ENCODE measurements at regions not wholly inside any gene's neighbourhood (a gene's known extent, or its start where the extent isn't known, plus 50 kb on each side); places are given as distances from the start of the nearest gene placed in this dataset.

DNA sequence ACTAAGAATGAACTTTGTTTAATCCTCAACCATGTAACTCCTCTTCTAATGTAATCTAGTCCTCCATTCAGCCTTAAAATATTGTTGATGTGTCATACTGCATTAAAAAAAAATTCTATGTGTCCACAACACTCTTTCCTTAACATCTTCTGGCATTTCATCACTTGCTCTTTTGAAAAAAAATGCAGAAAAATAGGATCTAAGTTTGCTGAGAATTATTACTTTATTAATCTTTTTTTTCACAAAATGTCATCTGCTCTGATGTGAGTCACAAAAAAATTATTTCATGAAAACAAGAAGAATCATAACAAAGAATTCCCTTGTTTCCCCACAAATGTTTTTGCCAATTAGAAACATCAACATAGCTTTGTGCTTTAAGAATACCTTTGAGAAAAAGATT is 410.1 kb upstream of the MGAT4C start:
- no peaks in the 10 kb centered on the region for H3K9me3 ChIP-seq (ENCODE audit: insufficient read depth, low read length)
- no peak for TF ChIP-seq ZNF274 (IDR thresholded peaks at IDR 0.05; ENCODE audit: low read depth, low read length)
- TF ChIP-seq SUZ12 (IDR thresholded peaks at IDR 0.05; ENCODE audit: extremely low read depth, insufficient read depth, insufficient read length), result no peak
- TF ChIP-seq YY1 (IDR thresholded peaks at IDR 0.05; ENCODE audit: insufficient read depth, insufficient read length), result no peak
- H3K9ac ChIP-seq (ENCODE audit: insufficient read length, low read depth), result no peak overlapping the region
- DNase-seq (ENCODE audit: low read depth, low spot score), result no peak
- H3K4me1 ChIP-seq (ENCODE audit: insufficient read depth, insufficient read length), result no peaks in the 10 kb centered on the region
- H3K27me3 ChIP-seq (ENCODE audit: insufficient read depth, insufficient read length), result no peaks in the 10 kb centered on the region
- H3K36me3 ChIP-seq (ENCODE audit: insufficient read depth, insufficient read length, low read length), result no peaks in the 10 kb centered on the region
- H3K4me3 ChIP-seq (ENCODE audit: insufficient read length, low read depth), result no peak overlapping the region

DNA sequence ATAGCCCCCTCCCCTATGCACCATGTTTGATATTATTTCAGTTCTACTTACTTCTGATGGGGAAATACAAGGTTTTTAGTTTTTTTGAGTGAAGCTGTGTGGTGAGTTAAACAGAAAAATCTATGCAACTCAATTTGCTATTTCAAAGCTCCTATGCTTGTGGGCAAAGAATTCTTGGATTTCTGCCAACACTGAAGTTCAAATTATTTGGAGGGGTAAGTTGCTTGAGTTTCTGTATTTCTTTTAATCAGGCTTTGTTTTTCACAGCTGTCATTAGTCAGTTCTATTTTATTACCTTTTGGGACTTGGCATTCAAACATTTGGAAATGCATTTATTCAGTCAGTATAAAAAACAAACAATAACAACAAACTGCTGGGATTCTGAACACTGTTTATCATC is 407.5 kb upstream of the MGAT4C start:
- Histone ChIP-seq H3K36me3 (ENCODE audit: insufficient read depth, insufficient read length, low read length) (no peaks in the 10 kb centered on the region), H3K4me3 (ENCODE audit: insufficient read length, low read depth) (no peak overlapping the region), H3K9me3 (ENCODE audit: insufficient read depth, low read length) (no peaks in the 10 kb centered on the region), H3K4me1 (ENCODE audit: insufficient read depth, insufficient read length) (no peaks in the 10 kb centered on the region), H3K27me3 (ENCODE audit: insufficient read depth, insufficient read length) (no peaks in the 10 kb centered on the region), H3K9ac (ENCODE audit: insufficient read length, low read depth) (no peak overlapping the region)
- DNase-seq (ENCODE audit: low read depth, low spot score), result no peak
- TF ChIP-seq SUZ12 (IDR thresholded peaks at IDR 0.05; ENCODE audit: extremely low read depth, insufficient read depth, insufficient read length) (no peak), YY1 (IDR thresholded peaks at IDR 0.05; ENCODE audit: insufficient read depth, insufficient read length) (no peak), ZNF274 (IDR thresholded peaks at IDR 0.05; ENCODE audit: low read depth, low read length) (no peak)

GRCh38 chr12:86663173-86663572 is 407.0 kb upstream of the MGAT4C start:
- H3K9ac ChIP-seq (ENCODE audit: insufficient read length, low read depth), result no peak overlapping the region
- H3K9me3 ChIP-seq (ENCODE audit: insufficient read depth, low read length), result no peaks in the 10 kb centered on the region
- H3K27me3 ChIP-seq (ENCODE audit: insufficient read depth, insufficient read length), result no peaks in the 10 kb centered on the region
- no peak for DNase-seq (ENCODE audit: low read depth, low spot score)
- H3K4me1 ChIP-seq (ENCODE audit: insufficient read depth, insufficient read length), result no peaks in the 10 kb centered on the region
- TF ChIP-seq YY1 (IDR thresholded peaks at IDR 0.05; ENCODE audit: insufficient read depth, insufficient read length), result no peak
- TF ChIP-seq SUZ12 (IDR thresholded peaks at IDR 0.05; ENCODE audit: extremely low read depth, insufficient read depth, insufficient read length), result no peak
- TF ChIP-seq ZNF274 (IDR thresholded peaks at IDR 0.05; ENCODE audit: low read depth, low read length), result no peak
- H3K4me3 ChIP-seq (ENCODE audit: insufficient read length, low read depth), result no peak overlapping the region
- no peaks in the 10 kb centered on the region for H3K36me3 ChIP-seq (ENCODE audit: insufficient read depth, insufficient read length, low read length)

- H3K4me3 ChIP-seq (ENCODE audit: insufficient read length, low read depth), result no peak overlapping the region
Observed at GRCh38 chr12:86662464-86662863, 406.3 kb upstream of the MGAT4C start.

DNA sequence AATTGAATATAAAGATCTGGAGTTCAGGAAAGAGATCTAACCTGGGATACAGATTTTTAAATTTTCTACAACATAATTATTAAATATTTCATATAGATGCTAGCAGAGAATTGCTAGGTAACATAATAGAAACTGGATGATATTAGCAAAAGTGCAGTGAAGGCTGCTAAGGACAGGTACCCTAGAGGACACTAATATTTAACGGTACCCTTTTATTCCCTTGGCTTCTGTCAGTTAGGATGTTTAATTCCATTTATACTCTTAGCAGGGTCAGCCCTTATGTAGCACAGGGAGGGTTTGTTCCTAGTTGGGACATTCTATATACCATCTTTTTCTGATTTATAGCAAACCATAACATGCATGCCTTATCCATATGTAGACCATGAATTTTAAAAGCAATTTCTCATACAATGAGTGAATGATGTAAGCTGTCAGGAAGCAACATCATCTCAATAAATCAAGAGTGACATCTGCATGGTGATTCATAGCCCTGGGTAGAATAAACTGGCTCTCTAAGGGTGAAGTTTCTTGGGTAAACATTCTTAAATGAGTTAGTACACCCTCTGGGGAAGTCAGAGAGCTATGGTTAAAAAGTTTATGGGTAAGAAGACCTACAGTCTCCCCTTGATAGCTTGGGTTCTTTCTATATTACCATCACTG is 404.4 kb upstream of the MGAT4C start:
- H3K9ac ChIP-seq (ENCODE audit: insufficient read length, low read depth), result no peak overlapping the region
- H3K36me3 ChIP-seq (ENCODE audit: insufficient read depth, insufficient read length, low read length), result no peaks in the 10 kb centered on the region
- no peak overlapping the region for H3K4me3 ChIP-seq (ENCODE audit: insufficient read length, low read depth)
- no peak for TF ChIP-seq SUZ12 (IDR thresholded peaks at IDR 0.05; ENCODE audit: extremely low read depth, insufficient read depth, insufficient read length)
- TF ChIP-seq YY1 (IDR thresholded peaks at IDR 0.05; ENCODE audit: insufficient read depth, insufficient read length), result no peak
- TF ChIP-seq ZNF274 (IDR thresholded peaks at IDR 0.05; ENCODE audit: low read depth, low read length), result no peak
- no peaks in the 10 kb centered on the region for H3K9me3 ChIP-seq (ENCODE audit: insufficient read depth, low read length)
- DNase-seq (ENCODE audit: low read depth, low spot score), result no peak
- H3K4me1 ChIP-seq (ENCODE audit: insufficient read depth, insufficient read length), result no peaks in the 10 kb centered on the region
- H3K27me3 ChIP-seq (ENCODE audit: insufficient read depth, insufficient read length), result no peaks in the 10 kb centered on the region

More at GRCh38 chr12:86662464-86662863, 406.3 kb upstream of the MGAT4C start:
- H3K4me1 ChIP-seq (ENCODE audit: insufficient read depth, insufficient read length), result no peaks in the 10 kb centered on the region
- DNase-seq (ENCODE audit: low read depth, low spot score), result no peak
- no peaks in the 10 kb centered on the region for H3K9me3 ChIP-seq (ENCODE audit: insufficient read depth, low read length)
- no peaks in the 10 kb centered on the region for H3K36me3 ChIP-seq (ENCODE audit: insufficient read depth, insufficient read length, low read length)
- H3K27me3 ChIP-seq (ENCODE audit: insufficient read depth, insufficient read length), result no peaks in the 10 kb centered on the region
- no peak overlapping the region for H3K9ac ChIP-seq (ENCODE audit: insufficient read length, low read depth)
- no peak for TF ChIP-seq YY1 (IDR thresholded peaks at IDR 0.05; ENCODE audit: insufficient read depth, insufficient read length)
- TF ChIP-seq ZNF274 (IDR thresholded peaks at IDR 0.05; ENCODE audit: low read depth, low read length), result no peak
- no peak for TF ChIP-seq SUZ12 (IDR thresholded peaks at IDR 0.05; ENCODE audit: extremely low read depth, insufficient read depth, insufficient read length)

DNA sequence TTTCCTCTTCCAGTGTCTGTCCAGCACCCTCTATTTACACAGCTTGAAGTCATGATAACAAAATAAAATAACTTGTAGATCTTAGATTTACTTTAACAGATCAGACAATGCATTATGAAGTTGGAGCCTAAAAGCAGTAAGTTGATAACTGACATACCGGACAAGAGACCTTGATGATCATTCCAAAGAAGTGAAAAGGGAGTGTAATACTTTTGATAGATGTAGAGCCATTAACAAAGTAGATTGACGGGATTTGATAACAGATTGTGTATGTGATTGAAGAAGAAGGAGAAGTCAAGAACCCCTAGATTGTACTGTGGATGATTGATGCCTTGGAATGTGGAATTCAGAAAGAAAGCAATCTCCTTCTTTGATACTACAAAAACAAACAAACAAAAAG is 403.8 kb upstream of the MGAT4C start:
- Histone ChIP-seq H3K4me3 (ENCODE audit: insufficient read length, low read depth) (no peak overlapping the region), H3K9me3 (ENCODE audit: insufficient read depth, low read length) (no peaks in the 10 kb centered on the region), H3K9ac (ENCODE audit: insufficient read length, low read depth) (no peak overlapping the region), H3K4me1 (ENCODE audit: insufficient read depth, insufficient read length) (no peaks in the 10 kb centered on the region), H3K36me3 (ENCODE audit: insufficient read depth, insufficient read length, low read length) (no peaks in the 10 kb centered on the region), H3K27me3 (ENCODE audit: insufficient read depth, insufficient read length) (no peaks in the 10 kb centered on the region)
- no peak for DNase-seq (ENCODE audit: low read depth, low spot score)
- TF ChIP-seq YY1 (IDR thresholded peaks at IDR 0.05; ENCODE audit: insufficient read depth, insufficient read length) (no peak), SUZ12 (IDR thresholded peaks at IDR 0.05; ENCODE audit: extremely low read depth, insufficient read depth, insufficient read length) (no peak), ZNF274 (IDR thresholded peaks at IDR 0.05; ENCODE audit: low read depth, low read length) (no peak)

- no peak for TF ChIP-seq ZNF274 (IDR thresholded peaks at IDR 0.05; ENCODE audit: low read depth, low read length)
- TF ChIP-seq YY1 (IDR thresholded peaks at IDR 0.05; ENCODE audit: insufficient read depth, insufficient read length), result no peak
- TF ChIP-seq SUZ12 (IDR thresholded peaks at IDR 0.05; ENCODE audit: extremely low read depth, insufficient read depth, insufficient read length), result no peak
- H3K9ac ChIP-seq (ENCODE audit: insufficient read length, low read depth), result no peak overlapping the region
- H3K27me3 ChIP-seq (ENCODE audit: insufficient read depth, insufficient read length), result no peaks in the 10 kb centered on the region
- H3K9me3 ChIP-seq (ENCODE audit: insufficient read depth, low read length), result no peaks in the 10 kb centered on the region
- no peak for DNase-seq (ENCODE audit: low read depth, low spot score)
- no peak overlapping the region for H3K4me3 ChIP-seq (ENCODE audit: insufficient read length, low read depth)
- no peaks in the 10 kb centered on the region for H3K36me3 ChIP-seq (ENCODE audit: insufficient read depth, insufficient read length, low read length)
- no peaks in the 10 kb centered on the region for H3K4me1 ChIP-seq (ENCODE audit: insufficient read depth, insufficient read length)
Observed at GRCh38 chr12:86658303-86658702, 402.1 kb upstream of the MGAT4C start.
